HG03064 (cell line): ENCODE measurements at regions not wholly inside any gene's neighbourhood (a gene's known extent, or its start where the extent isn't known, plus 50 kb on each side); places are given as distances from the start of the nearest gene placed in this dataset.
"Not testable (repeated sequence)": the region's sequence is repeated elsewhere in the genome, so short reads cannot be mapped to it uniquely, and the experiment has no call there.

Experiments used
- ATAC-seq: cut with Tn5 transposase; IDR thresholded peaks from one replicate; pipeline ENCODE4 v1.9.1; 2021; ENCODE audit warnings: low read depth; ENCODE audit not compliant: unreplicated experiment

DNA sequence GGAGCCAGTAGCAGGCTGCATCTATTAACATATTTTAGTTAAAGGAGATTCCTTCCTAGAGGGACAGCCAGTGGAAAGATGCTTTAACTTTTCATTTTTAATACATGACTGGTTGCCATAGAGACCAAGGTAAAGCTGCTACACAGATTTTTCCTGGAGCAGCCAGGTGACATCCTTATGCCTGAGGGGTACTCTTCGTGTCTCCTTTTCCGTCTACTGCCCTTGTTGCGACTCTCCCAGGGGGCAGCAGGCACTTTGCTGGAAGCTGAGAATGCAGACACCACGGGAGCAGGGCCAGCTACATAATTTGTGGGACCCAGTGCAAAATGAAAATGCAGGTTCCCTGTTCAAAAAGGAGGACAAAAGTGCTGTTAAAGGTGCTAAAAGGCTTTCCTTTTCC lies 340.4 kb downstream of the CEP170 start:
- not testable (repeated sequence) for ATAC-seq

DNA sequence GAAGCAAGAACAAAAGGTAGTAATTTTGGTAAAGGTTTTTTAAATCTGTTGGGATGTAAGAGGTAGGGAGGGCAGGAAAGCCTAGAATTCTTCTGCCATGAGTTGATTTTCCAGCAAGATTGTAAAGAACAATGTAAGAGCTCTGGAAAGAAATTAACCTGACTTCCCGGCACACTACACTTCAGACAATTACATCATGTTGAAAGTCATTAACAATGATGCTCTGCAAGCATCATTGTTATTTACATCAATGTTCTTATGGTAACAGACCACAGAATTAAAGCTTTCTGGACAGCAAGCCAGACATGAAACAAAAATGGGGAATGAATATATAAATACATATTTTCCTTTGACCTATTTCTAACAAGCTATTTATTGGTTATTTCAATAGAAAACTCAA lies 342.2 kb downstream of the CEP170 start:
- not testable (repeated sequence) for ATAC-seq

DNA sequence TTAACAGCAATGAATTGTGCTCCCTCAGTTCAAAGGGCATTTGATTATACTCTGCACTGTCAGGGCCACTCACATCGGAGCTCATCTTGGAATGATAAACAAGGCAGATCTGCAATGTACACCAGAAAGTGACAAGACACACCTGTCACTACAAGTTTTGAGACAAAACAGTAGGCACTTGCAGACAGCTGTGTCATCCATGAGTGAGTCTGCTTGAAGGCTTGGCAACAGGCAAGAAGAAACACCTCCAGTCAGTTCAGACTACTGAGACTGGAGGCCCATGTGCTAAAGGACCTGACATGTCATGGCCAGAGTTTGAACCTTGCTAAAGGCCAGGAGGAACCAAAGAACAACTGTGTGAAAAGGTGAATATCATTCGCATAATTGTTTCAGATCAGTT lies 354.5 kb downstream of the CEP170 start:
- ATAC-seq = not testable (repeated sequence)

DNA sequence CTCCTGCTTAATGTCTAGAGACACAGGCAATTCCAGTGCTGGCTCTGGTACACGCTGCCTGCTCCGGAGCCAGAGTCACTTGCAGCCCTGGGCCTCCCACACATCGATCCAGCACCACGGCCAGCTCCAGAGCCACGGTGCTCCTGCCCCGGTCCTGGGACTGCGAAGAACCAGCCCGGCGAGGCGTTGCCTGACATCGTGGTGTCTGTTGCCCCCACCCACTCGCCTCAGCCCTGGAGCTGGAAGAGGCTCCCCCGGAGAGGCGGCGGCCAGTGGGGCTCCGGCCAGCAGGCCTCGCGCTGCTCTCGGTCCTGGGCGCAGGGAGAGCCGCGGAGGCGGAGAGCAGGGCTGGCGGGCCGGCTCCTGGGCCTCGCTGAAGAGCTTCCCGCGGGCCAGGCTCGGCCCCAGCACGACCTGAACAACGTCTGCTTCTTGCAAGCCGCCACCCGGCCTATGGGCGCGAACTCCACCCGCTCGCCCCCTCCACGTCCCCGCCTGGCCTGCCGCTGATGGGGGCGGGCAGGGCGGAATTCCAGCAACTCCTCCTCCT lies 364.8 kb downstream of the CEP170 start:
- no peak for ATAC-seq

DNA sequence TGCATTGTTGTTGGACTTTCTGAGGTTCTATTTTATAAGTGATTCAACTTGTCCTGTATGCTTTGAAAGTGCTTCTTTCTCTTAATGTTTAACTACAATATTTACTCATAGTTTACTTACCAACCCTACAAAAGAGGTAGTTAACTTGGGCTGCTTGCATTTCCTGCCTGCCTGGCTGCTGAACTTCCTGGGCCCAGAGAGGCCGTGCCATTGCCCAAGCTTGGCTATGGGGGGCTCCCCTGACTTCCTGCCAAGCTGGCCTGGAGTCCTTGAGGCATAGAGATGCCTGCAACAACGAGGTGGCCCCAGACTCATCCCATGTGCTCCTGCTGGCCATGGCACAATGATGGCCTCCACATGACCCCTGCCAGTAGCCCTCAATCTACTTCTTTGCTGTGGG lies 361.6 kb upstream of the PLD5 start:
- ATAC-seq = peak; percentile 92

DNA sequence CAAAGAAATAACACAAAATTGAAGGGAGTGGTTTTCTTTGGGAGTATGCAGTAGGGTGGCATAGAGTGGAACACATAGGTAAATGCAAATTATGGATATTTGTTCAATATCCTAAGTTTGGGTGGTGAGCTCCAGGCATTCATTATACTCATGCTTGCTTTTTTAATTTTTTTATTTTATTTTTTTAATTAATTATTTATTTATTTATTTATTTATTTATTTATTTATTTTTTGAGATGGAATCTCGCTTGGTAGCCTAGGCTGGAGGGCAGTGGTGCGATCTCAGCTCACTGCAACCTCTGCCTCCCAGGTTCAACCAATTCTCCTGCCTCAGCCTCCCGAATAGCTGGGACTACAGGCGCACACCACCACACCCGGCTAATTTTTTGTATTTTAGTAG lies 355.5 kb upstream of the PLD5 start:
- not testable (repeated sequence) for ATAC-seq

DNA sequence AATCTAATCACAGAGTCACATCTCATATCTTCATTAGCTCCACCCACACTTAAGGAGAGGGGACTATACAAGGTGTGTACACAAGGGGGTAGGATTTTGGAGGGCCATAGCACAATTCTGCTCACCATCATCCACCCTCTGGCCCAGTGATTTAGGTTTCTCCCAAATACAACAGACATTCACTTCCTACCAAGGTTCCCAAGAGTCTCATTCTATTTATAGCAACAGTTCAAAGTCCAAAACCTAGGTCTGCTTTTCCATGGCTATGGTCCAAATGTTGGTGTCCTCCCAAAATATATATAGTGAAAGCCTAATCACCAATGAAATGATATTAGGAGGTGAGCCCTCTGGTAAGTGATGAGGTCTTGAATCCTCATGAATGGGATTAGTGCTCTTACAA lies 353.2 kb upstream of the PLD5 start:
- no peak for ATAC-seq

DNA sequence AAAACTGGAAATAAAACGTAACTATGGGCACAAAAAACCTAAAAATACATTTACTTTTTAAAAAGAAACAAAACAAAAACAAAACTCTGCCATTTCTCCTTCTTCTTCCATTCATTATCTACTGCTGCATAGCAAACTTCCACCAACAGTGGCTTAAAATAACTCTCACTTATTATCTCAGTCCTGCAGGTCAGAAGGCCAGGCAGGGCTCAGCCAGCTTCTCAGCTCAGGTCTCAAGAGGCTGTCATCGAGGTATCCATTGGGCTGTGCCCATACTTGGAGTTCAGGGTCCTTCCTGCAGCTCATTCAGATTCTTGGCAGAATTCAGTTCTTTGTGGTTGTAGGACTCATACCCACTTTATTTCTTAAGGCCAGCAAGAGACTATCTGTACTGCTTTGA lies 352.7 kb upstream of the PLD5 start:
- ATAC-seq = no peak

DNA sequence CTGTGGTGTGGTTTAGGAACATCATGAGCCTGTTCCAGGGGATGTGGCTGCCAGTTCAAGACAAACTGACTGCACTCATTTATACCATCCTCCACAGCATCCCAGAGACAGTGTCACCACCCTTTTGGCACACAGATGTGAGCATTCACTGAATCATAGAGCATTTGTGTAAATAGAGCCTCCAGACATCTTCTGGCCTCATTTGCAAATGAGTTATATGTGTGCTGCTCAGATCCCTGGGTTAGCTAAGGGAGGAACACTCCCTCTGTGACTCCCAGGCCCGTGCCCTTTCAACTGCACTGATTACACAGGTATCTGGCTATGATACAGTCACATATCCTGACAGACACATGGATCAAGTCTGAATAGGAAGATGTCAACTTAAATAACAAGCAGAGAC lies 351.5 kb upstream of the PLD5 start:
- ATAC-seq = no peak

DNA sequence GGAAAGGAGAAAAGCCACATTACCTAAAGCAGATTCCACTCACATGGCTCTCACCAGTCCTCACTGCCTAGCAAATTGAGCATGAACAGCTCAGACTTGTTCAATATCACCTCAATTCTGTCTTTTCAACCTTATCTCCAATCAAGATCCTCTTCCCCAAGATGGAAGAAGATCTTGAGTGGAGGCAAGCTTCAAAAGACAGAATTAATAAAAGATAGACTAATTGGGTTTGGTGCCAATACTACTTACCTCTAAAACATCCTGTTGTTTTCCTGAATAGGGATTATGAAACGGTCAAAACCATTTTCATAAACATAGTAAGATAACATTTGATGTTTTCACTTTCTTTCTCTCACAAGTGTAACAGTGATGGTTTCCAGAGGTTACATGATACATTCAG lies 349.2 kb upstream of the PLD5 start:
- ATAC-seq = no peak

DNA sequence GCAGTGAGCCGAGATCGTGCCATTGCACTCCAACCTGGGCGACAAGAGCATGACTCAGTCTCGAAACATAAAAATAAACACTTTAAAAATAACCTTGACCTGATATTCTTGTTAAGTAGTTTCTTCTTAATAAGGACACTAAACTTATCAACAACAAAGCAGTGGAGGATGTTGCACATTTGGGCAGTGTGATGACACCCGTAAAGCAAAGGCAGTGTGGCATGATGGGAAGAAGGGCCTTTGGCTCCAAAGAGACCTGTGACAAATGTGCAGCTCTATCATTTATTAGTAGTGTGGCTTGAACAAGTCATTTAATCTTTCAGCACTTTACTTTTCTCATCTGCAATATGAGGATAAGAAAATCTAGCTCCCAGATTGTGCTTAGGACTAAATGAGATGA lies 348.0 kb upstream of the PLD5 start:
- no peak for ATAC-seq

DNA sequence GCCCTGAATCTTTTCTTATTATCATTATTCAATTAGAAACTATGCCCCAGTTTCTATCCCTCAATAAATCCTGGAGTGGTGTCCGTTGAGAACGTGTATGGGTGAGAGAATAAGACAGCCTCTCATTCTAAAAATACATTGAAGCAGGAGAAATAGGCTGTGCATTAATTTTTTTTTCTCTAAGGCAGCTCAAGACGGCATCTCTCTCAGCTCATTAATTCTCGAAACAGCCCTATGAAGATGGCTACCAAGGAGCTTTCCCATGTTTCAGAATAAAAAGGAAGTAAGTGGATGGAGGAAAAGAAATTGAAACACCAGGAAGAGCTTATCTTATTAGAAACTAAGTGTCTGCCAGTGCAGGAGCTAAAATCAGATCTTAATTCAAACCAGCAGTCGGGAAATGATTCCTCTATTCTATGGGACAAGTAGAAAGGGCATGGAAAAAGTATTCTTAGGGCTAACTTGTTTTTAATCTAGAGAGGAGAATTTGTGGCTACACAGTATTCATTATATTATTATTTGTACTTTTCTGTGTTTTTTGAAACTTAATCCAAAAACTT lies 347.1 kb upstream of the PLD5 start:
- no peak for ATAC-seq

DNA sequence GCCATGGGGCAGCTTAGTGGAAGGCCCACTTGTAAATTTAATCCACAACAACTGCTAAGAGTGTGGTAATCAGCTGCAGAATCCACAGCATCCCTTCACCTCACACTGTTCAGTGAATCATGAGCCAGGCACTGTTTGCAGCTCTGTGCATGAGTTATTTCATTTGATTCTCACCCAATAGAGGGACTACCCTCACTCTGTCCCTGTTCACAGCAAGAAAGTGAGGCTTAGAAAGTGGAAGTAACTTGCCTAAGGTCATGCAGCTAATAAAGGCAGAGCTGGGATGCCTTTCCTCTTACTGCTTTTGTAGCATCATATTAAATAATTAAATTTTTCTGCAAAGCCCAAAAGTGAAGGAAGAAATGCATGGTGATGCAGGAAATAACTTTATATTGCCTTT lies 346.5 kb upstream of the PLD5 start:
- no peak for ATAC-seq

DNA sequence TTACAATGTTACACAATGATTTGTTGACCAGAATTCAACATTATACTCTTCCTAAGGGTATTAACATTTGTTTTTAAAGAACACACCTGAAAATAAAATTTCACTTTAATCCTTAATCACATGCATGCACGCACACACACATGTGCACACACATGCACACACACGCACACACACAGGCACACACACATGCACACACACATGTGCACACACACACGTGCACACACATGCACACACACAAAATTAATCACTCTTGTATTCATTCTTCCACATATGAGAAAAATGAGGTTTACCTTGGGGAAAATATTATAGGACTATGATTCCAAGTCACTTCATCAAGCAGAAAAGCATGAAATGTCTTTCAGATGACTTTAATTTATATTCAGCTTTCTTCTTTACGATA lies 331.8 kb upstream of the PLD5 start:
- no peak for ATAC-seq

DNA sequence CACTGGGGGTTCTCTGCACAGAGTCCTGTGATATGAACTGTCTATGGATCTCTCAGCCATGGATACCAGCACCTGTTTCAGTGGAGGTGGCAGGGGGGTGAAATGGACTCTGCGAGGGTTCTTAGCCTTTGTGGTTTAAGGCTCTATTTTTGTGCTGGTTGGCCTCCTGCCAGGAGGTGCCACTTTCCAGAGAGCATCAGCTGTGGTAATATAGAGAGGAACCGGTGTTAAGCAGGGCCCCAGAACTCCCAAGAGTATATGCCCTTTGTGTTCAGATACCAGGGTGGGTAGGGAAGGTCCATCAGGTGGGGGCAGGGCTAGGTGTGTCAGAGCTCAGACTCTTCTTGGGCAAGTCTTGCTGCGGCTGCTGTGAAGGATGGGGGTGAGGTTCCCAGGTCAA lies 330.0 kb upstream of the PLD5 start:
- ATAC-seq = no peak

DNA sequence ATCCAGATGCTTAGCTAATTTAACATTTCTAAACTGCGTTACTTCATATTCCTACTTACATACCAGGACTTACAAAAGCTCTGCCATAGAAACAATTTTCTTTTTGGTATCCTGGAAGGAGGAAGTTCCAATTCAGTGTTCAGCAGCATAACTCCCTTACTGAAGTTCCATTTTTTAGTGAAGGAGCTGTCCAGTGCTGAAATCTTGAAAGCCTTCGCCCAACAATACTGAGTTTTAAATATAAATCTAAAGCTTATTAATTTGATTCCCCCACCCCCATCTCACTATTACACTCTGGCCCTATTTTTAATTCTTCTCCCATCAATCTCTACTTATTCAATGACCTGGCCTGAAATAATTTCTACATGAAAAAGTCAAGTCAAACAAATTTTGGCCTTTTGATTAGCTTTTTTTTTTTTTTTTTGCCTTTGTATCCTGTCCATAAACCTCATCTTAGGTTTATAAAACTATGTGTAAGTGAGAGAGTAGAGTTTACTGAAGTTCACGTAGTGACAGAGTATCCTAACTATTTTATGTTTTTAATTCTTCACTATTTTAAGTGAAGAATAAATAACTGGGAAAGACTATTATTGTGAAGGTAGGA lies 323.0 kb upstream of the PLD5 start:
- ATAC-seq = no peak

DNA sequence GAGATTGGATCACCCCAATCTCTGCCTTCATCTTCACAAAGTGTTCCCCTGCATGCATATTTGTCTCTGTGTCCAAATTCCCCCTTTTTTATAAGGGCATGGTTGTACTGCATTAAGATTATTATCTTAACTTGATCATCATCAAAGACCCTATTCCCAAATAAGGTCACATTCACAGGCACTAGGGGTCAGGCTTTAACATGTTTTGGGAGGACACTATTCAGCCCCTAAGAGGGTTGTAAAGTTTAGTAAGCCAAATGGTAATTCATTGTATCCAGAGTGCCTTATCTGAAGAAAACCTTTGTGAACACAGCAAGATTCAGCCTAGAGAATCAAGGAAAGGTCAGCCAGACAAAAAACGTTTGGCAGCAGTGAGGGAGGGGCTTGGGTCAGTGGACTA lies 317.6 kb upstream of the PLD5 start:
- ATAC-seq = no peak

DNA sequence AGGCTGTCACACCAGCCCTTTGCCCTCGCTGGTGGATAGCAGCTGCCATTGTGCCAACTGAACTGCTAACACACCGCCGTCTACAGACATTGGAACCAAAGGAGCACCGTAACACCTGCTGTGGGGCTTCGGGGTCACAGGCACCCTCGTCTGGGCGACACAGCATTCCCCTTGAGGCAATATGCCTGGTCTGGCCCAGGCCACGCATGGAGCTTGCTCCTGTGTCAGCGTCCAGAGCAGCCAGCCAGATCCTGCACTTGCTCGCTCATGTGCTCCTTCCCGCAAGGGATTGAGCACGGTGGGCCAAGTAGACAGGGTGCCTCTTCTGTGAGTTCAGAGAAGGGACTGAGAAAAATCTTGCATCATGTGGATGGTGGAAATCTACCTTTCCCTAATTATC lies 314.6 kb upstream of the PLD5 start:
- ATAC-seq = no peak

DNA sequence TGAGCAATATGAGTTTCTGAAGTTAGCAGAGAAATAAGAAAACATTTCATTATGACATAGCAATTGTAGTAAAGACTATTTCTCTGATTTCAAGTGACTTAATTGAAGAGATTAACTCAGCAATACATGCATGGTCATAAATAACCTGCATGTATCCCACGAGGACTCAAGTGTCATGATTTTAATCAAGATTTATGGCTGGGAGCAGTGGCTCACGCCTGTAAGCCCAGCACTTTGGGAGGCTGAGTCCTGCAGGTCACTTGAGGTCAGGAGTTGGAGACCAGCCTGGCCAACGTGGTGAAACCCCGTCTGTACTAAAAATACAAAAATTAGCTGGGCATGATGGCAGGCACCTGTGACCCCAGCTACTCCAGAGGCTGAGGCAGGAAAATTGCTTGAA lies 311.9 kb upstream of the PLD5 start:
- ATAC-seq = no peak

DNA sequence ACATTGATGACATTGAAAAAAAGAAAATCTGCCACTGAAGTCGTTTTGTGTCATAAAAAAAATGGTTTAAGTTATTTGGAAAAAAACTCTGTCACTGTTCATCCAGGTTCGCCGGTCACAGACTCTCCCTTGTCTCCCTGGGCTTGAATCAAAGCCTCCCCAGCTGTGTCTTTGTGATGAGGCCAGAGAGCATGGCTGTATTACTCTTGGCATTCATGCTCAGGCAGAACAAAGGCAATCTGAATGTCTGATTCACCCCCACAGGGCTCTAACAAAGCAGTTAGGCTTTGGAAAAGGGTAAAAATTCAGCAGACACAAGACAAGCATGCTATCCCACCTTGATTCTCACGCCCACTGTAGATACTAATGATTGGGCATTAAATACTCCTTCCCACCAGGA lies 304.3 kb upstream of the PLD5 start:
- ATAC-seq = no peak

DNA sequence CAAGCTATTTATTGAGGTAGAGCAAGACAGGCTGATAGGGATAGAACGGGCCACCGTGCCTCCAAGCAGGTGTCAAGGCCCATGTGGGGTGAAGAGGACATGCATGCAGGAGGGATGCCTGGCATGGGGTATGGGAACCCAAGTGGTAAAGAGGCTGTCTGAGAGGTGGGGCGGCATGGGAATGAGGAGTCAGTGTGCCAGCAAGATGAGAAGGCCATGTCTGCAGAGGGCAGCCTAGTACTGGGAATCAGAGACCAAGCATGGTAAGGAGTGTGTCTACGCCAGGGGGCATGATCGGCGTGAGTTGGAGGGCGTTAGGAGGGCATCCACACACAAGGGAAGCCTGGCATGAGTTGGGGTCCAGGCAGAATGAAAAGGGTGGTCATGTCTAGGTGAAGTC lies 303.7 kb upstream of the PLD5 start:
- no peak for ATAC-seq

DNA sequence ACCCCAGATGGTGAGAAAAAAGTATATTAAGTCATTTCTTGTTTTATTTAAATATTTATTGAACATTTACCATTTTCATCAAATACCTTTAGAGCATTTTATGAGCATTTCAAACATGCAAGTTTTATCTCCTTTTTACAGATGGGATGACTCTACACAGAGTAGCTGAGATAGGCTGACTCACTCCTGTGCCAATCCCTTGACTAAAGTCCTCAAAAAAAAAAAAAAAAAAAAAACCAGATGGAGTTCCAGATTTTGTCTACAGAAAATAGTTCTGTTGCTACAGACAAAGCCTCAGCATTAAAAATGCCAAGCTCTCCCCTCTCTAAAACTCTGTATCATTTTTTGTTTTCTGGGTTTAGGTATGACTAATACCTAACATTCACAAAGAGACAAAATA lies 303.0 kb upstream of the PLD5 start:
- no peak for ATAC-seq
